ENCODE measurements at regions not wholly inside any gene's neighbourhood (a gene's known extent, or its start where the extent isn't known, plus 50 kb on each side); places are given as distances from the start of the nearest gene placed in this dataset.

DNA sequence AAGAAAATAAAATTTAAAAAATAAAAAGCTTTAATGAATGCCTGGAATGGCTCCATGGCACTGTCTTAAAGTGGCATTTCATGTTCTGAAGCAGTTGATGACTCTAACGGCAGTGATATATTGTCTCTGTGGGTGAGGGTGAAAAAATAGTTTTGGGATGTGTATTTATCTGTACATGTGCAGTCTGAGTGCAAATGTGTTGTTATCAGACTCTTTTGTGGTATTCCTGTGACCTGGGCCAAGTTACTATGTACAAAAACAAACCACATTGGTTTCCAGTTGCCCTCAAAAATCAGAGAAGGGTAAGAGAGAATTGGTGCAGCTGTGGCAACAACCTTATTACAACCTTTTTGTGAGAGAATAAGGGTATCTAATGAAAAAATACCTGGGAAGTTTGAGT, 81.7 kb upstream of the CCDC91 start:
- TF ChIP-seq ZFX (IDR thresholded peaks at IDR 0.05): no peak
- TF ChIP-seq, protein P1, sequence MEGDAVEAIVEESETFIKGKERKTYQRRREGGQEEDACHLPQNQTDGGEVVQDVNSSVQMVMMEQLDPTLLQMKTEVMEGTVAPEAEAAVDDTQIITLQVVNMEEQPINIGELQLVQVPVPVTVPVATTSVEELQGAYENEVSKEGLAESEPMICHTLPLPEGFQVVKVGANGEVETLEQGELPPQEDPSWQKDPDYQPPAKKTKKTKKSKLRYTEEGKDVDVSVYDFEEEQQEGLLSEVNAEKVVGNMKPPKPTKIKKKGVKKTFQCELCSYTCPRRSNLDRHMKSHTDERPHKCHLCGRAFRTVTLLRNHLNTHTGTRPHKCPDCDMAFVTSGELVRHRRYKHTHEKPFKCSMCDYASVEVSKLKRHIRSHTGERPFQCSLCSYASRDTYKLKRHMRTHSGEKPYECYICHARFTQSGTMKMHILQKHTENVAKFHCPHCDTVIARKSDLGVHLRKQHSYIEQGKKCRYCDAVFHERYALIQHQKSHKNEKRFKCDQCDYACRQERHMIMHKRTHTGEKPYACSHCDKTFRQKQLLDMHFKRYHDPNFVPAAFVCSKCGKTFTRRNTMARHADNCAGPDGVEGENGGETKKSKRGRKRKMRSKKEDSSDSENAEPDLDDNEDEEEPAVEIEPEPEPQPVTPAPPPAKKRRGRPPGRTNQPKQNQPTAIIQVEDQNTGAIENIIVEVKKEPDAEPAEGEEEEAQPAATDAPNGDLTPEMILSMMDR (conservative IDR thresholded peaks at IDR 0.05): no peak
- H3K27ac ChIP-seq: no peak overlapping the region

DNA sequence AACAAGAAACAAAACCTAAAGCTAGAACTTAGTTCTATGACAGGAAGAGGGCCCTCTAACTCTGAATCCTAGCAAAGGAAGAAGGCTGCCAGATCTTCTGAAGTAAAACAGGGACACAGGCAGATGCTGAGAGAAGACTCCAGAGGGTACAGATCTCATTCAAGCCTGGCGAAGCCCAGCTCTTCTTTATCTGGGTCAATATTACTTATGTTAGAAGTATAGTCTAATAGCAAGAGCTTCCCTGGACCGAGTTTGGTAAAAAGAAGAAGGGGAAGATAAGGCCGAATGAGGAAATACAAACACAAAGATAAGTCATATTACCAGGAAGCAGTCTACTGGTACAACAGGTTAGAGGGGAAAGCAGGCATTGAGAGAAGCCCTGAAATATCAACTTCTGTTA, 79.9 kb upstream of the CCDC91 start:
- no peak for TF ChIP-seq ZFX (IDR thresholded peaks at IDR 0.05)
- TF ChIP-seq, protein P1 (conservative IDR thresholded peaks at IDR 0.05): peak; percentile 34
- H3K27ac ChIP-seq: no peak overlapping the region

DNA sequence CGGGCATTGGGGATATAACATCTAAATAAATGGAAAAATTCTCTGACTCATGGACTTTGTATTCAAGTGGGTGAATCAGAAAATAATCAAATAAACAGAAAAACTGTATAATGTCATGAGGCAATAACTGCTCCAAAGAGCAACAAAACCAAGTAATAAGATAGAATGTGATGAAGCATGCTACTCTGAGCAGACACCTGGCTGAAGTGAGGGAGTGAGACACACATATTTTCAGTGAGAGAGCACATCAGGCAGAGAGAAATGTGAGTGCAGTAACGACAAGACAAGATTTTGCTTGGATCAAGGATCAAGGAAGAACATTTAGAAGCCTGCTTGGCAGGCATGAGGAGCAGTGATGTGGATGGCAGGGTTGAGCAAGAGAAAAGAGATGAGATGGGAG, 75.8 kb upstream of the CCDC91 start:
- H3K27ac ChIP-seq: no peak overlapping the region
- TF ChIP-seq, protein P1 (conservative IDR thresholded peaks at IDR 0.05): no peak
- TF ChIP-seq ZFX (IDR thresholded peaks at IDR 0.05): no peak

DNA sequence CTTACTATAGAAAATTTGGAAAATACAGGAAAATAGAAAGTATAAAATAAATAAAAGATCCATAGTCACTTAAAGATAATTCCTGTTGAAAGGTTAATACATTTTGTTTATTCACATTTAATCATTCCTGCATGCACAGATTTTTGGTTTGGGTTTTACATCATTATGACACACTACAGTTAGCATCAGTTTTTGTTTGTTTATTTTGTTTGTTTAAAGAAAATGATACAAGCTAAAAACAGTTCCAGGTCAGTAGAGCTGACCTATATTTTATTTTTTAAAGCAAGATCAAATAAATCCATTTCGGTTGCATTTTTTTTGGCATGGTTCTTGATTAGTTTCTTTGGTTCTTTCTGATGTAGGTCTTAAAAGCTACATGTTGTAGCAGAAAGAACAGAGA, 68.8 kb upstream of the CCDC91 start:
- H3K27ac ChIP-seq: no peak overlapping the region
- TF ChIP-seq, protein P1 (conservative IDR thresholded peaks at IDR 0.05): no peak
- TF ChIP-seq ZFX (IDR thresholded peaks at IDR 0.05): no peak

DNA sequence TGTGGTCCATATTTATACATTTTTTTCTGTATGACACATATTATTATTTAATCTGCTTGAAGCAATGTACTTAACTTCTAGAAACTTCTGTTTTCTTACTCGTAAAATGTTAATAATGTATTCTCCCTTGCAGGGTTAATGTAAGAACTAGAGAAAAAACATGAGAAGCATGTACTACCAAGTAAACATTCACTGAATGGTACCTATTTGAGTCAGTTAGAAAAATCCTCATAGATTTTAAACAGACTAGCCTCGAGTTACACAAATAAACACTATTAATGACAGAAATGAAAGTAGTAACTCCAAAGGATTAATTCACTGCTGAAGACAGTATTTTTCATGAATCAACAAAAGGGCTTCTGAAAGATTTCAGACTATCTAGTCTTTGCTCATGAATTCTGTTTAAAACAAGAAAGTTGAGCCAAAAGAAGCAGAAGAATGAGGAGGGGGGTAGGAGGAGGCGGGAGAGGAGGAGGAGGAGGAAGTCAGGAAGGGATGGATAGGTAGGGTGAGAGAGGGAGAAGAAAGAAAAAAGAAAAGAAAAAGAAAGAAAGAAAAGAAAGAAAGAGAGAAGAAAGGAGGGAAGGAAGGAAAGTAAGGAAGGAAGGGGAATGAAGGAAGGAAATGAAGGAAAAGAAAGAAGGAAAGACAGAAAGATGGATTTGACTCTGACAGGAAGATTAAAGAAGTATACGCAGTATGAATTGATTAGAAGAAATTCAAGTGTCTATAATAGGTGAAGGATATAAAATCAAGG, 68.2 kb upstream of the CCDC91 start:
- no peak overlapping the region for H3K27ac ChIP-seq
- TF ChIP-seq ZFX (IDR thresholded peaks at IDR 0.05): no peak
- TF ChIP-seq, protein P1 (conservative IDR thresholded peaks at IDR 0.05): no peak

DNA sequence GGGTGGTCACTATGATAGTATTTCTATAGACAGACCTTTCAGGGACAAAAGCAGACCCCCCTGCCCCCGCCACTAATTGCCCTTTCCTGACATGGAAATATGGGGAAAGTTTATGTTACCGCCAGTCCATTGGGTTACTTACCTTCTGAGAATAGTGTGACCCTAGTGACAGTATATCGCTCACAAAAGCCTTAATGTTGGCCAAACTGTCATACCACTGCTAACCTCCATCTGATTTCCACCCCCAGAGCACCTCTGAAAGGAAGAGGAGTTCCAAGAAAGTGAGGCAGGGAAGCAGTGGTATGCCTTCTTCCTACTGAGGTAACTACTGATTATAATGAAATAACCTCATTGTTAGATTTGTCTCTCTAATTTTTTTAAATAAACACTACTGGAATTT, 67.5 kb upstream of the CCDC91 start:
- no peak overlapping the region for H3K27ac ChIP-seq

DNA sequence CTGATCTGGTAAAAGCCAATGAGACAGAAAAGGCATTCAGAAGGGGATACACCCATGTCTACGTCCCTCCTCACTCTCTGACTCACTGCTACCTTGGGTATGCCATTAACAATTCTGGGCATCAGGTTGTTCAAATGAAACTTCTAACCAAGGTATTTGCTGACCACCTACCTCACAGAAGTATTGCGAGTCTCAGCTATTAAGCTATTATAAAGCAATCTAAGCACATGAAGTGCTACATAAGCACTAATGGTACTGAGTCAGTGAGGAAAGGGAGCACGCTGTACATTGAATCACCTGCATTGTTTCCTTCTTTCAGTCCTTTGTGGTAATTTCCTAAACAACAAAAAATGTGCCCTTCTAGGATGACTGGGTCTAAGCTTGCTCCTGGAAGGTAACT, 62.8 kb upstream of the CCDC91 start:
- no peak overlapping the region for H3K27ac ChIP-seq
- TF ChIP-seq ZFX (IDR thresholded peaks at IDR 0.05): no peak
- TF ChIP-seq, protein P1 (conservative IDR thresholded peaks at IDR 0.05): no peak

More for the DNA sequence above, 67.5 kb upstream of the CCDC91 start:
- TF ChIP-seq ZFX (IDR thresholded peaks at IDR 0.05): no peak
- TF ChIP-seq, protein P1 (conservative IDR thresholded peaks at IDR 0.05): no peak

All from C4-2B (cell line).